ENCODE measurements at regions not wholly inside any gene's neighbourhood (a gene's known extent, or its start where the extent isn't known, plus 50 kb on each side); places are given as distances from the start of the nearest gene placed in this dataset.

DNA sequence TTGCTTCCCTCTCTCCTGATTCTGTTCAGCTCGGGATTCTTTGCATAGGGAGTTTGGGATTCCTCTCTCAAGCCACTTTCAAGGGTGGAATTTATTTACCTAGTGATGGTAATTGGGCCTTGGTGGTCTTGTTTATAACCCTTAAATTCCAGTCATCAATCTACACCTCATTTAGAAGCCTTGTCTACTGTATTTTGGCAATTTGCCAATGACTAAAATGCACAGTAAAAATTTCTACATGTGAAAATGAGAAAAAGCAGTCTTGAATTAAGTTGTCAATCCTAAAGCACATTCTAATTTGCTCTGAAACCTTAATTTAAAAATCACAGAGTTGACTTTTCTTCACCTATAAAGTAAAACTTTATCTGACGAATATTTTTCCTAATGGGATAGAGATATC lies 749.2 kb upstream of the CRIM1 start:
- no peak for TF ChIP-seq CTCF (IDR thresholded peaks at IDR 0.05; ENCODE audit: poor library complexity, severe bottlenecking)
- TF ChIP-seq POLR2AphosphoS5 (IDR thresholded peaks at IDR 0.05) = no peak
- no peak for TF ChIP-seq EP300 (conservative IDR thresholded peaks at IDR 0.05; ENCODE audit: poor library complexity, severe bottlenecking)
- no peak for TF ChIP-seq MXI1 (conservative IDR thresholded peaks at IDR 0.05; ENCODE audit: poor library complexity, severe bottlenecking)
- no peak for TF ChIP-seq REST (IDR thresholded peaks at IDR 0.05; ENCODE audit: borderline replicate concordance)
- no peak for TF ChIP-seq SMC3 (conservative IDR thresholded peaks at IDR 0.05; ENCODE audit: poor library complexity)
- TF ChIP-seq EZH2 (IDR thresholded peaks at IDR 0.05; ENCODE audit: borderline replicate concordance, insufficient read depth, low read length, poor library complexity, severe bottlenecking) = no peak
